ENCODE measurements at regions not wholly inside any gene's neighbourhood (a gene's known extent, or its start where the extent isn't known, plus 50 kb on each side); places are given as distances from the start of the nearest gene placed in this dataset.
"Not testable (repeated sequence)": the region's sequence is repeated elsewhere in the genome, so short reads cannot be mapped to it uniquely, and the experiment has no call there.

GRCh38 chr16:87210894-87211293 lies 106.3 kb downstream of the C16orf95 start:
- Histone ChIP-seq H2AFZ (no peak overlapping the region), H3K9ac (no peak overlapping the region), H3K36me3 (ENCODE audit: control insufficient read depth, insufficient read depth, low read length) (no peaks in the 10 kb centered on the region), H3K9me3 (ENCODE audit: control insufficient read depth, low read length) (no peaks in the 10 kb centered on the region), H3K4me3 (ENCODE audit: low read depth, low read length) (no peak overlapping the region), H3K4me2 (ENCODE audit: low read length) (no peak overlapping the region), H3K4me1 (no peaks in the 10 kb centered on the region), H3K27ac (no peak overlapping the region), H3K79me2 (no peaks in the 10 kb centered on the region), H3K27me3 (ENCODE audit: control insufficient read depth, insufficient read depth, low read length) (no peaks in the 10 kb centered on the region)
- TF ChIP-seq, protein P1, sequence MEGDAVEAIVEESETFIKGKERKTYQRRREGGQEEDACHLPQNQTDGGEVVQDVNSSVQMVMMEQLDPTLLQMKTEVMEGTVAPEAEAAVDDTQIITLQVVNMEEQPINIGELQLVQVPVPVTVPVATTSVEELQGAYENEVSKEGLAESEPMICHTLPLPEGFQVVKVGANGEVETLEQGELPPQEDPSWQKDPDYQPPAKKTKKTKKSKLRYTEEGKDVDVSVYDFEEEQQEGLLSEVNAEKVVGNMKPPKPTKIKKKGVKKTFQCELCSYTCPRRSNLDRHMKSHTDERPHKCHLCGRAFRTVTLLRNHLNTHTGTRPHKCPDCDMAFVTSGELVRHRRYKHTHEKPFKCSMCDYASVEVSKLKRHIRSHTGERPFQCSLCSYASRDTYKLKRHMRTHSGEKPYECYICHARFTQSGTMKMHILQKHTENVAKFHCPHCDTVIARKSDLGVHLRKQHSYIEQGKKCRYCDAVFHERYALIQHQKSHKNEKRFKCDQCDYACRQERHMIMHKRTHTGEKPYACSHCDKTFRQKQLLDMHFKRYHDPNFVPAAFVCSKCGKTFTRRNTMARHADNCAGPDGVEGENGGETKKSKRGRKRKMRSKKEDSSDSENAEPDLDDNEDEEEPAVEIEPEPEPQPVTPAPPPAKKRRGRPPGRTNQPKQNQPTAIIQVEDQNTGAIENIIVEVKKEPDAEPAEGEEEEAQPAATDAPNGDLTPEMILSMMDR (IDR thresholded peaks at IDR 0.05), result no peak

- H3K4me2 ChIP-seq (ENCODE audit: low read length), result no peak overlapping the region
- H3K27ac ChIP-seq, result no peak overlapping the region
- H3K4me3 ChIP-seq (ENCODE audit: low read depth, low read length), result no peak overlapping the region
- TF ChIP-seq, protein P1 (IDR thresholded peaks at IDR 0.05), result no peak
- no peaks in the 10 kb centered on the region for H3K79me2 ChIP-seq
- H3K4me1 ChIP-seq, result no peaks in the 10 kb centered on the region
- H3K27me3 ChIP-seq (ENCODE audit: control insufficient read depth, insufficient read depth, low read length), result no peaks in the 10 kb centered on the region
- H3K36me3 ChIP-seq (ENCODE audit: control insufficient read depth, insufficient read depth, low read length), result no peaks in the 10 kb centered on the region
- no peak overlapping the region for H3K9ac ChIP-seq
- H2AFZ ChIP-seq, result no peak overlapping the region
- no peaks in the 10 kb centered on the region for H3K9me3 ChIP-seq (ENCODE audit: control insufficient read depth, low read length)
These were observed 105.2 kb downstream of the C16orf95 start for GRCh38 chr16:87212026-87212425.

GRCh38 chr16:87213536-87213935 lies 103.7 kb downstream of the C16orf95 start:
- H3K4me3 ChIP-seq (ENCODE audit: low read depth, low read length), result no peak overlapping the region

DNA sequence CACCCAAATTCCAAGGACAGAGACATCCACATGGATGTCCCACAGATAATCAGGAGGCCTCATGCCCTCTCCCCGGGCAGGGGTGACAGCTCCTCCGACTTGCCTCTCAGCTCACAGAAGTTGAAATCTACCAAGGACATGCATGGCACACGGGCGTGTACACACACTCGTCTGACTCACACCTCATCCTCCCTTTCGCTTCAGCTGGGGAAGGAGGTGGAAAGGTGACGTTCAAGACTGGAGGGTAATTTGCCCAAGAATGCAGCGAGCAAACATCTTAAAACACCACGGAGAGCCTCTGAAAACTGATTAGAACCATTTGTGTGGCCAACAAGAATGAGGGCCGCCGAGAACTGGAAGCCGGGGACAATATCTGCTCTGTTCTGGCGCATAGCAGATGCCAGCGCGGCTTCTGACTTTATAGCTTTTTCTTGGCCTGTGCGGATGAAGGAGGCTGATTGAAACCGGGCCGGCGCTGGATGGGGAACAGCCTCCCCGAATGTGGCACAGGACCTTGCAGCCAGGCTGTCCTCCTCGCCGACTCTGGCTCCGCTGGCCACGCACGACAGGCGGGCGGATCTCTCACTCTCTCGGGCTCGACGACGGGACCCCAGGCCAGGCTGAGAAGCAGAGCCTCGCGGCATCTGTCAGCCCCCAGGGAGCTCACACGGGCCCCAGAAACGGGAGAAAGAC lies 100.9 kb downstream of the C16orf95 start:
- Histone ChIP-seq H3K4me3 (ENCODE audit: low read depth, low read length) (no peak overlapping the region), H3K4me1 (no peaks in the 10 kb centered on the region), H3K27me3 (ENCODE audit: control insufficient read depth, insufficient read depth, low read length) (no peaks in the 10 kb centered on the region), H3K4me2 (ENCODE audit: low read length) (no peak overlapping the region), H2AFZ (no peak overlapping the region), H3K9ac (no peak overlapping the region), H3K36me3 (ENCODE audit: control insufficient read depth, insufficient read depth, low read length) (no peaks in the 10 kb centered on the region), H3K27ac (no peak overlapping the region), H3K79me2 (no peaks in the 10 kb centered on the region), H3K9me3 (ENCODE audit: control insufficient read depth, low read length) (no peaks in the 10 kb centered on the region)
- TF ChIP-seq, protein P1 (IDR thresholded peaks at IDR 0.05), result no peak

More at GRCh38 chr16:87213536-87213935, 103.7 kb downstream of the C16orf95 start:
- H3K27ac ChIP-seq, result no peak overlapping the region
- TF ChIP-seq, protein P1 (IDR thresholded peaks at IDR 0.05), result no peak
- H3K36me3 ChIP-seq (ENCODE audit: control insufficient read depth, insufficient read depth, low read length), result no peaks in the 10 kb centered on the region
- no peak overlapping the region for H3K4me2 ChIP-seq (ENCODE audit: low read length)
- H3K9ac ChIP-seq, result no peak overlapping the region
- H3K79me2 ChIP-seq, result no peaks in the 10 kb centered on the region
- no peak overlapping the region for H2AFZ ChIP-seq
- H3K27me3 ChIP-seq (ENCODE audit: control insufficient read depth, insufficient read depth, low read length), result no peaks in the 10 kb centered on the region
- no peaks in the 10 kb centered on the region for H3K9me3 ChIP-seq (ENCODE audit: control insufficient read depth, low read length)
- no peaks in the 10 kb centered on the region for H3K4me1 ChIP-seq

GRCh38 chr16:87216841-87217275 lies 100.3 kb downstream of the C16orf95 start:
- no peak overlapping the region for H3K4me3 ChIP-seq (ENCODE audit: low read depth, low read length)
- no peaks in the 10 kb centered on the region for H3K9me3 ChIP-seq (ENCODE audit: control insufficient read depth, low read length)
- no peak overlapping the region for H3K27ac ChIP-seq
- TF ChIP-seq, protein P1 (IDR thresholded peaks at IDR 0.05), result no peak
- no peaks in the 10 kb centered on the region for H3K4me1 ChIP-seq
- no peaks in the 10 kb centered on the region for H3K36me3 ChIP-seq (ENCODE audit: control insufficient read depth, insufficient read depth, low read length)
- no peak overlapping the region for H3K4me2 ChIP-seq (ENCODE audit: low read length)
- no peak overlapping the region for H2AFZ ChIP-seq
- H3K79me2 ChIP-seq, result no peaks in the 10 kb centered on the region
- no peaks in the 10 kb centered on the region for H3K27me3 ChIP-seq (ENCODE audit: control insufficient read depth, insufficient read depth, low read length)
- no peak overlapping the region for H3K9ac ChIP-seq

- not testable (repeated sequence) for H3K4me1 ChIP-seq; H2AFZ ChIP-seq; H3K4me3 ChIP-seq (ENCODE audit: low read depth, low read length); H3K27me3 ChIP-seq (ENCODE audit: control insufficient read depth, insufficient read depth, low read length); H3K9ac ChIP-seq; H3K79me2 ChIP-seq; H3K9me3 ChIP-seq (ENCODE audit: control insufficient read depth, low read length); H3K27ac ChIP-seq; H3K36me3 ChIP-seq (ENCODE audit: control insufficient read depth, insufficient read depth, low read length); H3K4me2 ChIP-seq (ENCODE audit: low read length)
These were observed 99.4 kb downstream of the C16orf95 start for GRCh38 chr16:87217802-87218201.
